Nephron progenitor cell (in vitro differentiated cells): ENCODE measurements at regions not wholly inside any gene's neighbourhood (a gene's known extent, or its start where the extent isn't known, plus 50 kb on each side); places are given as distances from the start of the nearest gene placed in this dataset.
A peak's percentile ranks its signal among the peaks of the same experiment; 100 is the strongest.
"Not testable (repeated sequence)": the region's sequence is repeated elsewhere in the genome, so short reads cannot be mapped to it uniquely, and the experiment has no call there.

Experiments used
- DNase-seq: peaks from one replicate; pipeline ENCODE4 v3.0.0; 2021
- H3K27ac Mint-ChIP-seq: 2 replicates; pipeline ENCODE4 v1.8.0; 2021; ENCODE audit warnings: mild to moderate bottlenecking, moderate library complexity, mixed read lengths
- H3K27me3 Mint-ChIP-seq: 2 replicates; pipeline ENCODE4 v1.8.0; 2021; ENCODE audit warnings: mild to moderate bottlenecking, low read depth, mixed read lengths; ENCODE audit not compliant: poor library complexity
- H3K36me3 Mint-ChIP-seq: 2 replicates; pipeline ENCODE4 v1.8.0; 2021; ENCODE audit warnings: low read depth, mixed read lengths
- H3K4me1 Mint-ChIP-seq: 2 replicates; pipeline ENCODE4 v1.8.0; 2021; ENCODE audit warnings: mixed read lengths
- H3K4me3 Mint-ChIP-seq: 2 replicates; pipeline ENCODE4 v1.8.0; 2021; ENCODE audit warnings: mild to moderate bottlenecking, moderate library complexity, mixed read lengths
- H3K9me3 Mint-ChIP-seq: 2 replicates; pipeline ENCODE4 v1.8.0; 2021; ENCODE audit warnings: mild to moderate bottlenecking, moderate library complexity, mixed read lengths
- TF ChIP-seq, protein P1 (sequence below): fragments of 200-600 bp; sonication (generic); IDR thresholded peaks from 2 replicates; pipeline ENCODE4 v1.5.0; 2021; ENCODE audit warnings: antibody characterized with exemption

DNA sequence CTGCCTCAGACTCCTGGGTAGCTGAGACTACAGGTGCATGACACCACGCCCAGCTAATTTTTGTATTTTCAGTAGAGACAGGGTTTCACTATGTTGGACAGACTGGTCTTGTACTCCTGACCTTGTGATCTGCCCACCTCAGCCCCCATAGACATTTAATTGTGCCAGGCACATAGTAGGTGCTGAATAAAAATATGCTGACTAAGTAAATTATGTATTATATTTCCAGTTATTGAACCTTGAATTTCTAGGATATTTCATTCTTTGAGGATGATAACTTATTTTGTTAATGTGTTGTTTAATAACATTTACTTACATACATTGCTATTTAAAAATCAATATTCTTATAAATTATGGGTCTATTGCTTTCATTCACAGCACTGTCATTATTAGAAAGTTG lies 190.4 kb upstream of the LRRTM4 start:
- no peaks in the 10 kb centered on the region for H3K9me3 Mint-ChIP-seq
- H3K27me3 Mint-ChIP-seq = no peaks in the 10 kb centered on the region
- H3K27ac Mint-ChIP-seq = no peak overlapping the region
- TF ChIP-seq, protein P1, sequence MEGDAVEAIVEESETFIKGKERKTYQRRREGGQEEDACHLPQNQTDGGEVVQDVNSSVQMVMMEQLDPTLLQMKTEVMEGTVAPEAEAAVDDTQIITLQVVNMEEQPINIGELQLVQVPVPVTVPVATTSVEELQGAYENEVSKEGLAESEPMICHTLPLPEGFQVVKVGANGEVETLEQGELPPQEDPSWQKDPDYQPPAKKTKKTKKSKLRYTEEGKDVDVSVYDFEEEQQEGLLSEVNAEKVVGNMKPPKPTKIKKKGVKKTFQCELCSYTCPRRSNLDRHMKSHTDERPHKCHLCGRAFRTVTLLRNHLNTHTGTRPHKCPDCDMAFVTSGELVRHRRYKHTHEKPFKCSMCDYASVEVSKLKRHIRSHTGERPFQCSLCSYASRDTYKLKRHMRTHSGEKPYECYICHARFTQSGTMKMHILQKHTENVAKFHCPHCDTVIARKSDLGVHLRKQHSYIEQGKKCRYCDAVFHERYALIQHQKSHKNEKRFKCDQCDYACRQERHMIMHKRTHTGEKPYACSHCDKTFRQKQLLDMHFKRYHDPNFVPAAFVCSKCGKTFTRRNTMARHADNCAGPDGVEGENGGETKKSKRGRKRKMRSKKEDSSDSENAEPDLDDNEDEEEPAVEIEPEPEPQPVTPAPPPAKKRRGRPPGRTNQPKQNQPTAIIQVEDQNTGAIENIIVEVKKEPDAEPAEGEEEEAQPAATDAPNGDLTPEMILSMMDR = no peak
- H3K36me3 Mint-ChIP-seq = no peaks in the 10 kb centered on the region
- DNase-seq = no peak
- H3K4me3 Mint-ChIP-seq = no peak overlapping the region
- H3K4me1 Mint-ChIP-seq = no peaks in the 10 kb centered on the region

DNA sequence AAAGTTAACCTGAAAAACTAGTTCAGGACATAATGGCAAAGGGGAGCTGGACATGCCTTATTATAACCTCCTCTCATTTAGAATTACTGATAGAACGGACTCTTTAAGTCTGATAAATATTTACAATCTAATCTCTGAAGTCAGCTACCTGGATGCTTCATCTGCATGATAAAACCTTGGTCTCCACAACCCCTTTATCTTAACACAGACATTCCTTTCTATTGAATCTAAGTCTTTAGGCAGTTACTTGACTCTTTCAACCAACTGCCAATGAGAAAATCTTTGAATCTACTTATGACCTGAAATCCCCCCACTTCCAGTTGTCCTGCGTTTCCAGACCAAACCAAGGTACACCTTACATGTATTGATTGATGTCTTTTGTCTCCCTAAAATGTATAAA lies 191.2 kb upstream of the LRRTM4 start:
- H3K9me3 Mint-ChIP-seq = no peaks in the 10 kb centered on the region
- no peak overlapping the region for H3K4me3 Mint-ChIP-seq
- no peak overlapping the region for H3K27ac Mint-ChIP-seq
- DNase-seq = no peak
- H3K27me3 Mint-ChIP-seq = no peaks in the 10 kb centered on the region
- TF ChIP-seq, protein P1 = no peak
- H3K36me3 Mint-ChIP-seq = no peaks in the 10 kb centered on the region
- H3K4me1 Mint-ChIP-seq = no peaks in the 10 kb centered on the region

DNA sequence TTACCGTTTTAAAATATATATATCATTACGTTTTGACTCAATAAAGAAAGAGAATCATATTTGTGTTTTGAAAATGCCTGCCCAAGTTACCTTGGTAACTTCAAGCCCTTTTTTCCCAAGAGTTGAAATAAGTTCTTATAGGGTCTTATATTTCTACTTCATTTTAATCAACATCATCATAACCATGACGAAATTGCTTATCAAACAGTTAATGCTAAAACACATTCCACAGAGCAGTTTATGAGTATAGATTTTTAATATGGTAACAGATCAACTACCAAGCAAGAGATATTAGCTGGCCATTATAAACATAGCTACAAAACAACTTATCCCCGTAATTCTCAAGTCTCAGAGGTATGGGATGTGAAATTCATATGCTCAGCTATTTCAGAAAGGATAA lies 197.9 kb upstream of the LRRTM4 start:
- Mint-ChIP-seq H3K4me1 (no peaks in the 10 kb centered on the region), H3K4me3 (no peak overlapping the region), H3K9me3 (no peaks in the 10 kb centered on the region), H3K36me3 (no peaks in the 10 kb centered on the region), H3K27me3 (no peaks in the 10 kb centered on the region), H3K27ac (no peak overlapping the region)
- no peak for DNase-seq
- TF ChIP-seq, protein P1 = no peak

DNA sequence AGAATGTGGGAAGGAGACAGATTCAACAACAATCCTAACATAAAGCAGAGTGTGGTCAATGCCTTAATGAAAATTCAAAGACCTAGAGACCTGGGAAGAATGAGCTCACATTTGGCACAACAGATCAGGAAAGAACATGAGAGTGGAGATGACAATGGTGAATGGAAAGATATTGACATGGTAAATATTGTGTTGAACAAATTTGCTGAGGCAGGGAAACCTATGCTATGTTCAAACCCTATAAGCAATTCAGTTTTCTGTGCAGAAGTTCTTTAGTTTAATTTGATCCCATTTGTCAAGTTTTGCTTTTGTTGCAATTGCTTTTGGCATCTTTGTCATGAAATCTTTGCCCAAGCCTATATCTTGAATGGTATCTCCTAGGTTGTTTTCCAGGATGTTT lies 199.4 kb upstream of the LRRTM4 start:
- no peak for DNase-seq
- H3K27me3 Mint-ChIP-seq = no peaks in the 10 kb centered on the region
- H3K9me3 Mint-ChIP-seq = no peaks in the 10 kb centered on the region
- H3K27ac Mint-ChIP-seq = peak overlapping the region; percentile 12
- H3K4me3 Mint-ChIP-seq = no peak overlapping the region
- TF ChIP-seq, protein P1 = no peak
- H3K36me3 Mint-ChIP-seq = no peaks in the 10 kb centered on the region
- H3K4me1 Mint-ChIP-seq = no peaks in the 10 kb centered on the region

DNA sequence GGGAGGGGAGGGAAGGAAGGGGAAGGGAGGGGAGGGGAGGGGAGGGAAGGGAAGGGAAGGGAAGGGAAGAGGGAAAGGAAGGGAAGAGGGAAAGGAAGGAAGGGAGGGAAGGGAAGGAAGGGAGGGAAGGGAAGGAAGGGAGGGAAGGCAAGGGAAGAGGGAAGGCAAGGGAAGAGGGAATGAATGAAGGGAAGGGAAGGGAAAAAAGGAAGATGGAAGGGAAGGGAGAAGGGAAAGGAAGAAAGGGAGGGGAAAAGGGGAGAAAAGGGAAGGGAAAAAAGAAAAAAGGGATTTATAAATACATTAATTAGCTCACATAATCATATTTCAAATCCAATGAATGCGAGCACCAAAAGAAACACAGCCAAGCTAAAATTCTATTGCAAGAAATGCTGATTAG lies 202.9 kb upstream of the LRRTM4 start:
- Mint-ChIP-seq H3K27ac (no peak overlapping the region), H3K4me1 (no peaks in the 10 kb centered on the region), H3K36me3 (no peaks in the 10 kb centered on the region), H3K9me3 (no peaks in the 10 kb centered on the region), H3K27me3 (no peaks in the 10 kb centered on the region), H3K4me3 (no peak overlapping the region)
- DNase-seq = no peak
- TF ChIP-seq, protein P1 = no peak

DNA sequence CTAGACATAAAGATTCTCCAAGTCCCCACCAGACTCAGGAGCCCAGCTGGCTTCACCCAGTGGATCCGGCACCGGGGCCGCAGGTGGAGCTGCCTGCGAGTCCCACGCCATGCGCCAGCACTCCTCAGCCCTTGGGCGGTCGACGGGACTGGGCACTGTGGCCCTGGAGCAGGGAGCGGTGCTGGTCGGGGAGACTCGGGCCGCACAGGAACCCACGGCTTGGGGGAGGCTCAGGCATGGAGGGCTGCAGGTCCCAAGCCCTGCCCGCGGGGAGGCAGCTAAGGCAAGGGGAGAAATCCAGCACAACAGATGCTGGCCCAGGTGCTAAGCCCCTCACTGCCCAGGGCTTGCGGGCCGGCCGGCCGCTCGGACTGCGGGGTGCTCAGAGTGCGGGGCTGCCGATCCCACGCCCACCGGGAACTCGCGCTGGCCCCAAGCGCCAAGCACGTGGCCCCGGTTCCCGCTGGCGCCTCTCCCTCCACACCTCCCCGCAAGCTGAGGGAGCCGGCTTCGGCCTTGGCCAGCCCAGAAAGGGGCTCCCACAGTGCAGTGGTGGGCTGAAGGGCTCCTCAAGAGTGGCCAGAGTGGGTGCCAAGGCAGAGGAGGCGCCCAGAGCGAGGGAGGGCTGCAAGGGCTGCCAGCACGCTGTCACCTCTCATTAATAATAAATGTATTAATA lies 212.6 kb upstream of the LRRTM4 start:
- H3K4me3 Mint-ChIP-seq, DNase-seq, H3K27me3 Mint-ChIP-seq, H3K27ac Mint-ChIP-seq, H3K4me1 Mint-ChIP-seq, H3K36me3 Mint-ChIP-seq, H3K9me3 Mint-ChIP-seq: not testable (repeated sequence)
